ENCODE measurements at regions not wholly inside any gene's neighbourhood (a gene's known extent, or its start where the extent isn't known, plus 50 kb on each side); places are given as distances from the start of the nearest gene placed in this dataset.

- WGBS, 5 donors = 91 to 100% (median 96%) methylated on average over 2 of the region's 2 CpGs
- intact Hi-C loops (cut with DNase I; ENCODE audit: low total_unique reads) = no loop called here
- no peaks in the 10 kb centered on the region for H3K4me1 ChIP-seq
- H3K27ac ChIP-seq = no peak overlapping the region
- no peaks in the 10 kb centered on the region for H3K36me3 ChIP-seq
- no peaks in the 10 kb centered on the region for H3K9me3 ChIP-seq
- TF ChIP-seq CTCF (IDR thresholded peaks at IDR 0.05) (no peak), EP300 (IDR thresholded peaks at IDR 0.05) (no peak), POLR2A (IDR thresholded peaks at IDR 0.05) (no peak), POLR2AphosphoS5 (IDR thresholded peaks at IDR 0.05) (no peak)
- DNase-seq = no peak
- no peaks in the 10 kb centered on the region for H3K27me3 ChIP-seq
- H3K4me3 ChIP-seq = no peak overlapping the region
These were observed 206.8 kb upstream of the SOX4 start for GRCh38 chr6:21386744-21387143.

- Histone ChIP-seq H3K27me3 (no peaks in the 10 kb centered on the region), H3K4me3 (no peak overlapping the region), H3K36me3 (no peaks in the 10 kb centered on the region), H3K4me1 (peaks cover 0 to 6% (median 0%) of the 10 kb centered on the region in 4 donors), H3K9me3 (no peaks in the 10 kb centered on the region), H3K27ac (no peak overlapping the region)
- no peak for TF ChIP-seq CTCF (IDR thresholded peaks at IDR 0.05)
- TF ChIP-seq POLR2AphosphoS5 (IDR thresholded peaks at IDR 0.05) = no peak
- no peak for TF ChIP-seq POLR2A (IDR thresholded peaks at IDR 0.05)
- TF ChIP-seq EP300 (IDR thresholded peaks at IDR 0.05) = no peak
- intact Hi-C loops (cut with DNase I; ENCODE audit: low total_unique reads) = no loop called here
- WGBS, 5 donors = 80 to 91% (median 88%) methylated on average over 5 of the region's 5 CpGs
- DNase-seq = no peak
These were observed 202.9 kb upstream of the SOX4 start for GRCh38 chr6:21390532-21391213.

GRCh38 chr6:21392177-21392576 is 201.4 kb upstream of the SOX4 start:
- intact Hi-C loops (cut with DNase I; ENCODE audit: low total_unique reads) = no loop called here
- TF ChIP-seq EP300 (IDR thresholded peaks at IDR 0.05) (no peak), POLR2A (IDR thresholded peaks at IDR 0.05) (no peak), POLR2AphosphoS5 (IDR thresholded peaks at IDR 0.05) (no peak), CTCF (IDR thresholded peaks at IDR 0.05) (no peak)
- Histone ChIP-seq H3K4me1 (peaks cover 0 to 6% (median 0%) of the 10 kb centered on the region in 4 donors), H3K27ac (no peak overlapping the region), H3K4me3 (no peak overlapping the region), H3K9me3 (no peaks in the 10 kb centered on the region), H3K27me3 (no peaks in the 10 kb centered on the region), H3K36me3 (no peaks in the 10 kb centered on the region)
- DNase-seq = no peak
- 83 to 98% (median 89%) methylated on average over 2 of the region's 2 CpGs for WGBS, 5 donors

DNA sequence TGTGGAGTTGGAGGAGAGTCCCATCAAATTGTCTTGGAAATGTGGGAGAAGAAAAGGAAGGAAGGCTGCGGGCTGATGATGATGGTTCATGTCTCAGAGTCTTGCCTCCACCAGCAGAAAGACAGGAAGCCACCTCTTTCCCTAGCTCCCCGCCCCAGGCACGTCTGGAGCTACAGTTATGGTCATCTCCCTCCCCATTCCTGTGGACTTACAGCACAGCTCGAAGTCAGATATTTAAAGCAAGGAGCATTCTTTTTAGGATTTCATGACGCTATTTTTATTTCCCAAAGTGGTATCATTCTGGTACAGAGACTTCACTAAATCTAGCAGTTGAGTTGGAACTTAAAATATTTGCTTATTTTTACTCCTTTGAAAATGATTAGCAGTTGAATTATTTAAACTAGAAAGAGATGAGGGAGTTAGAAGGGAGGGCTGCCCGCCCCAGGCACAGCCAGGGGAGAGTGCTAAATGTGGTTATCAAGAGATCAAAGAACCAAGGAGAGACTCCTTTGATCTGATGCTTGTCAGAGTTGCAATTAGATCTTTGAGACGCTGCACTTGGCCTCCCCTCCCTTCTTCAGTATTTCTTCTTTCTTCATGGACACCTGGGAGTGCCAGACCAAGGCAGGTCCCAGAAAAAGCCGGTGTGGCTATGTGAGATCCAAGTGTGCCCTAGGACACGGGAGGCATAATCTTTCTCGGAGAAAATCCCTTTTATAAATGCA is 199.9 kb upstream of the SOX4 start:
- intact Hi-C loops (cut with DNase I; ENCODE audit: low total_unique reads) = no loop called here
- DNase-seq = no peak
- Histone ChIP-seq H3K9me3 (no peaks in the 10 kb centered on the region), H3K27me3 (no peaks in the 10 kb centered on the region), H3K4me1 (peaks cover 0 to 6% (median 0%) of the 10 kb centered on the region in 4 donors), H3K36me3 (no peaks in the 10 kb centered on the region), H3K4me3 (no peak overlapping the region), H3K27ac (no peak overlapping the region)
- TF ChIP-seq POLR2A (IDR thresholded peaks at IDR 0.05) (no peak), EP300 (IDR thresholded peaks at IDR 0.05) (no peak), CTCF (IDR thresholded peaks at IDR 0.05) (no peak), POLR2AphosphoS5 (IDR thresholded peaks at IDR 0.05) (no peak)
- 65 to 73% (median 69%) methylated on average over 10 of the region's 10 CpGs for WGBS, 5 donors
